Common myeloid progenitor, CD34-positive (primary cell): ENCODE measurements at regions not wholly inside any gene's neighbourhood (a gene's known extent, or its start where the extent isn't known, plus 50 kb on each side); places are given as distances from the start of the nearest gene placed in this dataset.

Experiments used
- CTCF ChIA-PET: fragments of 350-600 bp; sonication (Branson Sonifier 250); formaldehyde crosslinking; loops from one replicate; lab custom pipeline; 2021; ENCODE audit warnings: antibody characterized with exemption; lab: Charles Lee
- POLR2A ChIA-PET: fragments of 350-600 bp; sonication (Branson Sonifier 250); formaldehyde crosslinking; loops from one replicate; lab custom pipeline; 2021; ENCODE audit warnings: antibody characterized with exemption; lab: Charles Lee
- DNase-seq, 3 donors: peaks; one replicate each; pipeline versions ENCODE4 v3.0.0 to v3.0.0-alpha.2; 2013
- H3K27ac ChIP-seq, 2 experiments: 1 replicate in 1 of 2; 2 replicates in 1 of 2; pipeline ENCODE4 v1.7.0; 2013; ENCODE audit warnings: inconsistent platforms in 2 of 2, low read length in 2 of 2, mild to moderate bottlenecking in 2 of 2, low read depth in 1 of 2, moderate library complexity in 1 of 2; ENCODE audit not compliant: severe bottlenecking in 2 of 2, insufficient read depth in 1 of 2, poor library complexity in 1 of 2
- H3K27me3 ChIP-seq, 5 experiments: replicated peaks in 2 of 5; 1 replicate in 3 of 5; 2 replicates in 2 of 5; pipeline versions ENCODE4 v1.6.1 to v1.7.0; 2013; ENCODE audit warnings: low read length in 4 of 5, mild to moderate bottlenecking in 2 of 5, moderate library complexity in 2 of 5, inconsistent platforms in 1 of 5; ENCODE audit not compliant: insufficient read depth in 5 of 5, control insufficient read depth in 4 of 5
- H3K36me3 ChIP-seq, 4 experiments: 1 replicate in 2 of 4; 2 replicates in 2 of 4; pipeline versions ENCODE4 v1.6.1 to v1.7.0; 2013; ENCODE audit warnings: low read length in 3 of 4, control low read depth in 1 of 4, mild to moderate bottlenecking in 1 of 4; ENCODE audit not compliant: control insufficient read depth in 4 of 4, insufficient read depth in 4 of 4
- H3K4me1 ChIP-seq, 4 experiments: 1 replicate in 3 of 4; 2 replicates in 1 of 4; pipeline versions ENCODE4 v1.6.1 to v1.7.1; 2013; ENCODE audit warnings: low read length in 3 of 4, mild to moderate bottlenecking in 3 of 4, control low read depth in 1 of 4, inconsistent platforms in 1 of 4, moderate library complexity in 1 of 4; ENCODE audit not compliant: control insufficient read depth in 4 of 4, insufficient read depth in 4 of 4; ENCODE audit errors: control extremely low read depth in 1 of 4
- H3K4me3 ChIP-seq, 7 experiments: 1 replicate in 4 of 7; 2 replicates in 3 of 7; pipeline versions ENCODE4 v1.5.1 to v1.7.0; 2013; ENCODE audit warnings: mild to moderate bottlenecking in 7 of 7, low read length in 6 of 7, moderate library complexity in 6 of 7, inconsistent platforms in 2 of 7, low read depth in 2 of 7, control low read depth in 1 of 7; ENCODE audit not compliant: insufficient read depth in 4 of 7, control insufficient read depth in 1 of 7; ENCODE audit errors: extremely low read depth in 1 of 7
- H3K9me3 ChIP-seq, 5 experiments: 1 replicate in 4 of 5; 2 replicates in 1 of 5; pipeline versions ENCODE4 v1.6.1 to v1.7.1; 2013; ENCODE audit warnings: low read length in 4 of 5, mild to moderate bottlenecking in 2 of 5, inconsistent platforms in 1 of 5, low read depth in 1 of 5, moderate library complexity in 1 of 5; ENCODE audit not compliant: control insufficient read depth in 4 of 5, insufficient read depth in 2 of 5; ENCODE audit errors: control extremely low read depth in 1 of 5
- WGBS: methylation state at CpG from one replicate; pipeline ENCODE4 v1.1.5; 2013; ENCODE audit not compliant: insufficient coverage; 5-methylcytosine and 5-hydroxymethylcytosine counted together

GRCh38 chr10:28214219-28214618, 88.6 kb downstream of the MPP7 start:
- no peak for DNase-seq
- Histone ChIP-seq H3K36me3 (no peaks in the 10 kb centered on the region), H3K4me3 (no peak overlapping the region), H3K4me1 (no peaks in the 10 kb centered on the region), H3K27me3 (no peaks in the 10 kb centered on the region), H3K27ac (no peak overlapping the region), H3K9me3 (no peaks in the 10 kb centered on the region)
- WGBS = 93% methylated on average over 6 of the region's 6 CpGs
- POLR2A ChIA-PET = interaction anchor here (0.6 kb wide), 1 partner anchor 552 kb away, joined by 3 read pairs; no protein-coding TSS in a partner anchor
- CTCF ChIA-PET = interaction anchor here (2.1 kb wide), 1 partner anchor 27 kb away, joined by 5 read pairs; no protein-coding TSS in a partner anchor

DNA sequence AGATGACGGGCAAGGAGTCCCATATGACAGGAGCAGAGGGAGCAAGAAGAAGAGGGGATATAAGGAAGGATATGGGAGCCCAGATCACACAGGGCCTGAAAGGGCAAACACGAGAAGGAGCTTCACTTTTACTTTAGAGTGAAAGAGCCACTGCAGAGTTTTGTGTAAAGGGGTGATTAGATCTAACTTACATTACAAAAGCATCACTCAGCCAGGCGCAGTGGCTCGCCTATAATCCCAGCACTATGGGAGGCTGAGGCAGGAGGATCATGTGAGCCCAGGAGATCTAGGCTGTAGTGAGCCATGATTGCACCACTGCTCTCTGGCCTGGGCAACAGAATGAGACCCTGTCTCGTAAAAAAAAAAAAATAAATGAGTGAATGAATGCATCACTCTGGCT, 91.1 kb downstream of the MPP7 start:
- WGBS = 94% methylated on average over 3 of the region's 5 CpGs
- no peak for DNase-seq
- POLR2A ChIA-PET = no interaction called here
- Histone ChIP-seq H3K4me1 (no peaks in the 10 kb centered on the region), H3K36me3 (peaks cover 0 to 3% (median 0%) of the 10 kb centered on the region in 4 experiments), H3K4me3 (no peak overlapping the region), H3K27ac (no peak overlapping the region), H3K9me3 (peaks cover 0 to 10% (median 2%) of the 10 kb centered on the region in 5 experiments), H3K27me3 (no peaks in the 10 kb centered on the region)
- CTCF ChIA-PET = no interaction called here

DNA sequence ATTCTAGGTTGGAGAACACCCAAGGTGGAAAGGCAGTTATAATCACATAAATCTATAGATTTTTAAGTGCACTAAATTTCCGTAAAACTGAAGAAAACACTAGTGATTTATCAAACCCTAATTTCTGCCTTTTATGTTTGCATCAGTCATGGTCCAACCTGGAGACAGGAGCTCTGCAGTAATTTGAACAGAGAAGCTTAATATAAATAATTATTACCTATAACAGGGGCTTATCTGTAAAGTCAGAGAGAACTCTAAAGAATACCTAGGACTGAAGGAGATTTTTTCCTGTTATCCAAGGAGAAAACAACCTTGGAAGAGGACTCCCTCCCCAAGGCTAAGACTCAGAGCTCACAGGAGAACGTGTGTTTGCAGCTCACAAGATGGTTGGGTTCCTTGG, 95.1 kb downstream of the MPP7 start:
- 100% methylated on average over 1 of the region's 2 CpGs for WGBS
- ChIA-PET CTCF (no interaction called here), POLR2A (no interaction called here)

GRCh38 chr10:28202941-28203352, 99.9 kb downstream of the MPP7 start:
- peaks cover 0 to 3% (median under 1%) of the 10 kb centered on the region in 5 experiments for H3K9me3 ChIP-seq
- POLR2A ChIA-PET = no interaction called here
- peaks cover 0 to 4% (median under 1%) of the 10 kb centered on the region in 4 experiments for H3K36me3 ChIP-seq
- no peak for DNase-seq
- no peaks in the 10 kb centered on the region for H3K4me1 ChIP-seq
- 92% methylated on average over 4 of the region's 5 CpGs for WGBS
- H3K27ac ChIP-seq = no peak overlapping the region
- H3K4me3 ChIP-seq = no peak overlapping the region
- no peaks in the 10 kb centered on the region for H3K27me3 ChIP-seq
- CTCF ChIA-PET = interaction anchor here (0.6 kb wide), 1 partner anchor 997 kb away, joined by 4 read pairs; no protein-coding TSS in a partner anchor

More for the DNA sequence above, 95.1 kb downstream of the MPP7 start:
- Histone ChIP-seq H3K27ac (no peak overlapping the region), H3K4me3 (no peak overlapping the region), H3K27me3 (no peaks in the 10 kb centered on the region), H3K9me3 (peaks cover 0 to 12% (median 2%) of the 10 kb centered on the region in 5 experiments), H3K4me1 (no peaks in the 10 kb centered on the region), H3K36me3 (peaks cover 0 to 3% (median 0%) of the 10 kb centered on the region in 4 experiments)
- no peak for DNase-seq

- no peak overlapping the region for H3K4me3 ChIP-seq
- H3K27ac ChIP-seq = no peak overlapping the region
- no peaks in the 10 kb centered on the region for H3K4me1 ChIP-seq
- 100% methylated on average over 8 of the region's 9 CpGs for WGBS
- H3K27me3 ChIP-seq = no peaks in the 10 kb centered on the region
- ChIA-PET POLR2A (no interaction called here), CTCF (interaction anchor here (0.9 kb wide), 1 partner anchor 223 kb away, joined by 3 read pairs; no protein-coding TSS in a partner anchor)
- no peak for DNase-seq
- H3K9me3 ChIP-seq = peaks cover 0 to 2% (median 0%) of the 10 kb centered on the region in 5 experiments
- peaks cover 0 to 4% (median 0%) of the 10 kb centered on the region in 4 experiments for H3K36me3 ChIP-seq
These were observed 101.2 kb downstream of the MPP7 start for GRCh38 chr10:28201410-28202400.

DNA sequence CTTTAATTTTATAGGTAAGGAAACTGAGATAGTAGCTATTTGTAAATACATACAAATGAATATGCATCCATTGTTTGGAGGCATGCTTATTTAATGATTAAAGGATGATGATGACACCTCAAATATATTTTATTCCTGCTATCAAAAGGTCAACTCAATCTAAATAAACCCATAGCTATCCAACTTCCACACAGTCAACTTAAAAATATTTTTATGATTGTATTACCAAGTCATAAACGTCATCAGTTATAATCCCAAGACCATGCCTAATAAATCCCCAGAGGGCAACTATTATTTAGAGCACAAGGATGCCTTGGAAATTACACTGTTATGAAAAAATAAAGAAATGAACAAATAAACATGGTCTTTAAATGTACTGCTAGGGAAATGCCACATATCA, 102.1 kb downstream of the MPP7 start:
- Histone ChIP-seq H3K4me3 (no peak overlapping the region), H3K36me3 (peaks cover 0 to 4% (median 0%) of the 10 kb centered on the region in 4 experiments), H3K27me3 (no peaks in the 10 kb centered on the region), H3K9me3 (peaks cover 0 to 2% (median 0%) of the 10 kb centered on the region in 5 experiments), H3K4me1 (no peaks in the 10 kb centered on the region), H3K27ac (no peak overlapping the region)
- WGBS = no CpG with 5 or more reads among the region's 1 CpG
- CTCF ChIA-PET = no interaction called here
- no peak for DNase-seq
- POLR2A ChIA-PET = interaction anchor here (0.6 kb wide), 1 partner anchor 318 kb away, joined by 3 read pairs; no protein-coding TSS in a partner anchor

GRCh38 chr10:28199941-28200340, 102.9 kb downstream of the MPP7 start:
- ChIA-PET POLR2A (no interaction called here), CTCF (no interaction called here)
- Histone ChIP-seq H3K4me3 (no peak overlapping the region), H3K36me3 (peaks cover 0 to 4% (median 0%) of the 10 kb centered on the region in 4 experiments), H3K27ac (no peak overlapping the region), H3K9me3 (no peaks in the 10 kb centered on the region), H3K4me1 (no peaks in the 10 kb centered on the region), H3K27me3 (no peaks in the 10 kb centered on the region)
- WGBS = 89% methylated on average over 5 of the region's 7 CpGs
- DNase-seq = no peak
